CD14-positive monocyte (primary cell): ENCODE measurements at regions not wholly inside any gene's neighbourhood (a gene's known extent, or its start where the extent isn't known, plus 50 kb on each side); places are given as distances from the start of the nearest gene placed in this dataset.

Experiments
- DNase-seq, 3 donors: peaks; one replicate each; pipeline ENCODE4 v3.0.0-alpha.2; 2011 to 2022
- H2AFZ ChIP-seq: 2 replicates; pipeline ENCODE4 v1.6.0; 2012; ENCODE audit warnings: mild to moderate bottlenecking, low read depth, low read length, inconsistent platforms; ENCODE audit not compliant: insufficient read depth, poor library complexity, severe bottlenecking
- H3K27ac ChIP-seq, 2 donors: 1 replicate in 1 of 2; 2 replicates in 1 of 2; pipeline ENCODE4 v1.5.1; 2012 to 2013; ENCODE audit warnings: low read length in 2 of 2, control low read depth in 1 of 2, inconsistent platforms in 1 of 2, low read depth in 1 of 2, mild to moderate bottlenecking in 1 of 2
- H3K27me3 ChIP-seq, 2 donors: one replicate each; pipeline versions ENCODE4 v1.6.0 to v1.6.1; 2011 to 2013; ENCODE audit warnings: low read length in 2 of 2; ENCODE audit not compliant: control insufficient read depth in 2 of 2, insufficient read depth in 2 of 2
- H3K36me3 ChIP-seq, 2 donors: replicated peaks in 1 of 2; 1 replicate in 1 of 2; 2 replicates in 1 of 2; pipeline versions ENCODE4 v1.5.1 to v1.6.1; 2012 to 2013; ENCODE audit warnings: low read length in 2 of 2, control low read depth in 1 of 2, inconsistent platforms in 1 of 2, mild to moderate bottlenecking in 1 of 2; ENCODE audit not compliant: insufficient read depth in 2 of 2, control insufficient read depth in 1 of 2
- H3K4me1 ChIP-seq, 2 donors: 1 replicate in 1 of 2; 2 replicates in 1 of 2; pipeline versions ENCODE4 v1.5.1 to v1.6.1; 2012 to 2013; ENCODE audit warnings: low read length in 2 of 2, control low read depth in 1 of 2, inconsistent platforms in 1 of 2, mild to moderate bottlenecking in 1 of 2, moderate library complexity in 1 of 2; ENCODE audit not compliant: insufficient read depth in 2 of 2, control insufficient read depth in 1 of 2
- H3K4me2 ChIP-seq: replicated peaks from 2 replicates; pipeline ENCODE3; 2012; ENCODE audit warnings: low read length, moderate library complexity, mild to moderate bottlenecking; ENCODE audit not compliant: poor library complexity, severe bottlenecking; ENCODE audit errors: extremely low read depth
- H3K4me3 ChIP-seq, 3 experiments: fragments of 200-600 bp in 1 of 3; sonication (generic) in 1 of 3; replicated peaks in 1 of 3; 1 replicate in 2 of 3; 2 replicates in 1 of 3; pipeline ENCODE4 v1.5.1; 2011 to 2013; ENCODE audit warnings: low read length in 3 of 3, mild to moderate bottlenecking in 3 of 3, control low read depth in 2 of 3, low read depth in 2 of 3, inconsistent platforms in 1 of 3, moderate library complexity in 1 of 3
- H3K79me2 ChIP-seq: 2 replicates; pipeline ENCODE4 v1.6.0; 2012; ENCODE audit warnings: mild to moderate bottlenecking, control low read depth, inconsistent platforms, low read length, moderate library complexity; ENCODE audit not compliant: insufficient read depth
- H3K9ac ChIP-seq: 2 replicates; pipeline ENCODE4 v1.6.0; 2017; ENCODE audit warnings: low read length, mild to moderate bottlenecking; ENCODE audit not compliant: insufficient read depth, poor library complexity, severe bottlenecking
- H3K9me3 ChIP-seq, 2 donors: replicated peaks in 1 of 2; 1 replicate in 1 of 2; 2 replicates in 1 of 2; pipeline versions ENCODE4 v1.5.1 to v1.6.1; 2012 to 2013; ENCODE audit warnings: low read length in 2 of 2, control low read depth in 1 of 2; ENCODE audit not compliant: control insufficient read depth in 1 of 2, insufficient read depth in 1 of 2
- H4K20me1 ChIP-seq: 2 replicates; pipeline ENCODE4 v1.6.0; 2012; ENCODE audit warnings: mild to moderate bottlenecking, low read length, control low read depth, moderate library complexity; ENCODE audit not compliant: insufficient read depth
- H3K27ac Mint-ChIP-seq, 7 donors: one replicate each; pipeline ENCODE4 v1.8.0; 2020; ENCODE audit warnings: mild to moderate bottlenecking in 7 of 7, mixed read lengths in 7 of 7, moderate library complexity in 6 of 7, inconsistent platforms in 2 of 7
- H3K27me3 Mint-ChIP-seq, 3 donors: one replicate each; pipeline ENCODE4 v1.8.0; 2021 to 2022; ENCODE audit warnings: low read depth in 3 of 3, mild to moderate bottlenecking in 3 of 3, mixed read lengths in 3 of 3, moderate library complexity in 3 of 3, inconsistent platforms in 1 of 3
- H3K36me3 Mint-ChIP-seq, 2 donors: one replicate each; pipeline ENCODE4 v1.8.0; 2020; ENCODE audit warnings: mixed read lengths in 2 of 2, inconsistent platforms in 1 of 2, mild to moderate bottlenecking in 1 of 2
- H3K4me1 Mint-ChIP-seq: one replicate; pipeline ENCODE4 v1.8.0; 2020; ENCODE audit warnings: mild to moderate bottlenecking, mixed read lengths
- H3K4me3 Mint-ChIP-seq, 2 donors: one replicate each; pipeline ENCODE4 v1.8.0; 2020; ENCODE audit warnings: mild to moderate bottlenecking in 2 of 2, mixed read lengths in 2 of 2, moderate library complexity in 1 of 2
- H3K9me3 Mint-ChIP-seq, 7 donors: one replicate each; pipeline ENCODE4 v1.8.0; 2020 to 2022; ENCODE audit warnings: mixed read lengths in 7 of 7, mild to moderate bottlenecking in 6 of 7, moderate library complexity in 6 of 7, inconsistent platforms in 2 of 7
- WGBS: methylation state at CpG from one replicate; pipeline ENCODE4 v1.1.5; 2013; ENCODE audit warnings: missing lambda C conversion rate; ENCODE audit not compliant: insufficient coverage; 5-methylcytosine and 5-hydroxymethylcytosine counted together
- intact Hi-C, 2 donors: fragments of 100-400 bp; cut with micrococcal nuclease; formaldehyde crosslinking; loops; one replicate each; pipeline versions ENCODE4 v1.15.0 to v1.15.1; 2023
- TF ChIP-seq, protein P1 (sequence below): fragments of 200-600 bp; IDR thresholded peaks from one replicate; pipeline ENCODE4 v1.8.0; 2022; ENCODE audit warnings: antibody characterized with exemption, mild to moderate bottlenecking

DNA sequence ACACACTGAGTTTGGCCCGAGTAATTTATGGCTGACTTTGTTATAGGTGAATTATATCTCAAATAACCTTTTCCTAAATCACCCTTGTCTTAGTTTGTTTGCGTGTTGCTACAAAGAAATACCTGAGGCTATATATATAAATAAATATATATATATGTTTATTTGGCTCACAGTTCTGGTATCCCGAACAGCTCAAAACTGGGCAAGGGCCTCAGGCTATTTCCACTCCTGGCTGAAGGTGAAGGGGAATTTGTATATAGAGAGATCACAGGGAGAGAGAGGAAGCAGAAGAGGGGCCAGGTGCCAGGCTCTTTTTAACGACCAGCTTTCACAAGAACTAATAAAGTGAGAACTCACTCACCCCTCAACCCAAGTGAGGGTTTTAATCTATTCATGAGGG is 159.9 kb upstream of the STARD13 start:
- H3K4me1 ChIP-seq: no peaks in the 10 kb centered on the region
- H3K27ac ChIP-seq: no peak overlapping the region
- no peak overlapping the region for H3K9ac ChIP-seq
- TF ChIP-seq, protein P1, sequence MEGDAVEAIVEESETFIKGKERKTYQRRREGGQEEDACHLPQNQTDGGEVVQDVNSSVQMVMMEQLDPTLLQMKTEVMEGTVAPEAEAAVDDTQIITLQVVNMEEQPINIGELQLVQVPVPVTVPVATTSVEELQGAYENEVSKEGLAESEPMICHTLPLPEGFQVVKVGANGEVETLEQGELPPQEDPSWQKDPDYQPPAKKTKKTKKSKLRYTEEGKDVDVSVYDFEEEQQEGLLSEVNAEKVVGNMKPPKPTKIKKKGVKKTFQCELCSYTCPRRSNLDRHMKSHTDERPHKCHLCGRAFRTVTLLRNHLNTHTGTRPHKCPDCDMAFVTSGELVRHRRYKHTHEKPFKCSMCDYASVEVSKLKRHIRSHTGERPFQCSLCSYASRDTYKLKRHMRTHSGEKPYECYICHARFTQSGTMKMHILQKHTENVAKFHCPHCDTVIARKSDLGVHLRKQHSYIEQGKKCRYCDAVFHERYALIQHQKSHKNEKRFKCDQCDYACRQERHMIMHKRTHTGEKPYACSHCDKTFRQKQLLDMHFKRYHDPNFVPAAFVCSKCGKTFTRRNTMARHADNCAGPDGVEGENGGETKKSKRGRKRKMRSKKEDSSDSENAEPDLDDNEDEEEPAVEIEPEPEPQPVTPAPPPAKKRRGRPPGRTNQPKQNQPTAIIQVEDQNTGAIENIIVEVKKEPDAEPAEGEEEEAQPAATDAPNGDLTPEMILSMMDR: no peak
- intact Hi-C loops: no loop called here
- H3K9me3 ChIP-seq: no peaks in the 10 kb centered on the region
- H3K27me3 Mint-ChIP-seq: peaks cover 1 to 3% (median 2%) of the 10 kb centered on the region in 3 donors
- no CpG with 5 or more reads among the region's 4 CpGs for WGBS
- peaks cover 0 to 3% (median 2%) of the 10 kb centered on the region in 7 donors for H3K9me3 Mint-ChIP-seq
- H3K27me3 ChIP-seq: no peaks in the 10 kb centered on the region
- H3K27ac Mint-ChIP-seq: no peak overlapping the region
- no peak overlapping the region for H2AFZ ChIP-seq
- no peaks in the 10 kb centered on the region for H3K79me2 ChIP-seq
- no peaks in the 10 kb centered on the region for H4K20me1 ChIP-seq
- no peaks in the 10 kb centered on the region for H3K36me3 ChIP-seq
- no peaks in the 10 kb centered on the region for H3K36me3 Mint-ChIP-seq
- peaks cover 3% of the 10 kb centered on the region for H3K4me1 Mint-ChIP-seq
- no peak overlapping the region for H3K4me3 Mint-ChIP-seq
- DNase-seq: no peak
- no peak overlapping the region for H3K4me3 ChIP-seq
- H3K4me2 ChIP-seq: no peak overlapping the region

DNA sequence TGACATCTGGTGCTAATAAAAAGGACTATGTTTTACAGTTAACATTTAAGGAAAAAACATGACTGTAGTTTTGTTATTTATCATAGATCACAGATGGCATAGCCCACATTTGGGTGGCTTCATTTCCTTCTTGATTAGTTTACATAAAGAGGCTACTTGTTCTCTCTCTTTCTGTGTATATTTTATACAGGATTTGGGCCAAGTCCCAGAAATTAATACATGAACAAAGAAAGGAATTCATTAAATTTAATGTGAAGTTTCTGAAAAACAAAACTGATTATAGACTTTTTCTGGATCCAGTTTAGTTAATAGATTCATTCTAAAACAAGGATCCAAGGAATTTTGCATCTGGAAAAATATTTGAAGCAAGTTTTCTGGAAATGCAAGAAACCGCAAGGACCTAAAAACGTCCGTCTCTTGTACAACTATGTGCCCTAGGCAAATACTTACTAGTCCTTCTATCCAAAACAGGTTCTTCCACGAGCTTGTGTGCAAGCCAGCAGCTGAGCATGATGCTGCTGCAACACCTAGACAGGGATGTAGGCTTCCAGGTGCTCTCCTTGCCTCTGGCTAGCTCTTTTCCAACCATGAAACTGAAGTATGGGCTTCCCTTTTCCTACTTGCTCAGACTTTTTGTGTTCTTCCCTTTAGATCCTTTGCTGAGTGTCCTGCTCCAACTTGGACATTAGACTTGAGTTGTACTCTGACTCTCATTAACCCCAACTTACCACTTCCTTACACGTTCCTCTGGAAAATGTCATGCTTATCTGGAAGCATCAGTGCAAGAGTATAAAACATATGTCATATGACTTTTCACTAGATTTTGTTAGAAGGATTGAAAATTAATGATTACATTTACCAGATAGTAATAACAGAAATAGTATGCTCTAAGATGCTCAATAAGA is 161.5 kb upstream of the STARD13 start:
- Mint-ChIP-seq H3K9me3 (peaks cover 0 to 4% (median 2%) of the 10 kb centered on the region in 7 donors), H3K27ac (peak overlapping the region in 1 of 7 donors; percentile 15), H3K36me3 (no peaks in the 10 kb centered on the region), H3K4me1 (no peaks in the 10 kb centered on the region), H3K27me3 (peaks cover 1 to 5% (median 1%) of the 10 kb centered on the region in 3 donors), H3K4me3 (no peak overlapping the region)
- Histone ChIP-seq H2AFZ (no peak overlapping the region), H4K20me1 (no peaks in the 10 kb centered on the region), H3K9ac (no peak overlapping the region), H3K36me3 (no peaks in the 10 kb centered on the region), H3K79me2 (no peaks in the 10 kb centered on the region), H3K4me3 (no peak overlapping the region), H3K27ac (no peak overlapping the region), H3K4me1 (no peaks in the 10 kb centered on the region), H3K27me3 (no peaks in the 10 kb centered on the region), H3K4me2 (no peak overlapping the region), H3K9me3 (no peaks in the 10 kb centered on the region)
- intact Hi-C loops: no loop called here
- WGBS: 94% methylated on average over 3 of the region's 5 CpGs
- no peak for DNase-seq
- TF ChIP-seq, protein P1: no peak
